Globus pallidus (tissue), 1 donor: ENCODE measurements at regions not wholly inside any gene's neighbourhood (a gene's known extent, or its start where the extent isn't known, plus 50 kb on each side); places are given as distances from the start of the nearest gene placed in this dataset.

Experiments used
- DNase-seq: peaks from one replicate; pipeline ENCODE4 v3.0.0-alpha.2; 2015; ENCODE audit warnings: low spot score

GRCh38 chr6:67391955-67392354, 1243.1 kb upstream of the ADGRB3 start:
- no peak for DNase-seq

- DNase-seq: no peak
Measured at GRCh38 chr6:67369679-67370078, 1265.4 kb upstream of the ADGRB3 start.

- DNase-seq: no peak
Measured at GRCh38 chr6:67362976-67363375, 1272.1 kb upstream of the ADGRB3 start.

- no peak for DNase-seq
Measured at GRCh38 chr6:67361264-67361663, 1273.8 kb upstream of the ADGRB3 start.

GRCh38 chr6:67358241-67358640, 1276.8 kb upstream of the ADGRB3 start:
- no peak for DNase-seq

GRCh38 chr6:67353861-67354260, 1281.2 kb upstream of the ADGRB3 start:
- no peak for DNase-seq

- no peak for DNase-seq
Measured at GRCh38 chr6:67352717-67353116, 1282.4 kb upstream of the ADGRB3 start.

GRCh38 chr6:67350729-67351128, 1284.4 kb upstream of the ADGRB3 start:
- no peak for DNase-seq

- no peak for DNase-seq
Measured at GRCh38 chr6:67345946-67346345, 1289.1 kb upstream of the ADGRB3 start.

GRCh38 chr6:67336014-67336413, 1299.1 kb upstream of the ADGRB3 start:
- no peak for DNase-seq

- DNase-seq: no peak
Measured at GRCh38 chr6:67331304-67331703, 1303.8 kb upstream of the ADGRB3 start.

GRCh38 chr6:67328269-67328668, 1306.8 kb upstream of the ADGRB3 start:
- no peak for DNase-seq

- DNase-seq: no peak
Measured at GRCh38 chr6:67300430-67301040, 1334.5 kb upstream of the ADGRB3 start.

GRCh38 chr6:67292169-67292568, 1342.9 kb upstream of the ADGRB3 start:
- no peak for DNase-seq

GRCh38 chr6:67287566-67287965, 1347.5 kb upstream of the ADGRB3 start:
- no peak for DNase-seq

- DNase-seq: no peak
Measured at GRCh38 chr6:67285770-67286495, 1349.1 kb upstream of the ADGRB3 start.

GRCh38 chr6:67277312-67277711, 1357.8 kb upstream of the ADGRB3 start:
- no peak for DNase-seq

GRCh38 chr6:67265996-67266921, 1368.8 kb upstream of the ADGRB3 start:
- no peak for DNase-seq

- DNase-seq: no peak
Measured at GRCh38 chr6:67252663-67253062, 1382.4 kb upstream of the ADGRB3 start.

- no peak for DNase-seq
Measured at GRCh38 chr6:67248077-67248476, 1387.0 kb upstream of the ADGRB3 start.

- DNase-seq: no peak
Measured at GRCh38 chr6:67244037-67244436, 1391.0 kb upstream of the ADGRB3 start.

- no peak for DNase-seq
Measured at GRCh38 chr6:67237277-67237676, 1397.8 kb upstream of the ADGRB3 start.

- DNase-seq: no peak
Measured at GRCh38 chr6:67231092-67231491, 1404.0 kb upstream of the ADGRB3 start.
